Right lobe of liver (tissue), 4 donors: ENCODE measurements at regions not wholly inside any gene's neighbourhood (a gene's known extent, or its start where the extent isn't known, plus 50 kb on each side); places are given as distances from the start of the nearest gene placed in this dataset.

Experiments
- CTCF ChIP-seq, 4 donors: fragments of 200-600 bp in 3 of 4; fragments of 450-650 bp in 1 of 4; IDR thresholded peaks; one replicate each; pipeline versions ENCODE4 v1.5.1 to v1.8.0; 2016 to 2022; ENCODE audit warnings: antibody characterized with exemption in 4 of 4, mild to moderate bottlenecking in 2 of 4
- POLR2A ChIP-seq: fragments of 450-650 bp; IDR thresholded peaks from one replicate; pipeline ENCODE4 v1.6.1; 2017; ENCODE audit warnings: antibody characterized with exemption, mild to moderate bottlenecking
- donor health status: DM: no; HTN: no; CAD: no.
- donor health status: DM: no; HTN: no; CAD: no.
- donor health status: DM: no; HTN: yes; CAD: no.

GRCh38 chr11:19355601-19356000 is 114.9 kb upstream of the E2F8 start:
- TF ChIP-seq CTCF (IDR thresholded peaks at IDR 0.05) (no peak), POLR2A (no peak)
